HL-60/S4 (cell line): ENCODE measurements at regions not wholly inside any gene's neighbourhood (a gene's known extent, or its start where the extent isn't known, plus 50 kb on each side); places are given as distances from the start of the nearest gene placed in this dataset.
"Not testable (repeated sequence)": the region's sequence is repeated elsewhere in the genome, so short reads cannot be mapped to it uniquely, and the experiment has no call there.

Experiments used
- in situ Hi-C: fragments of 300-500 bp; cut with MboI; formaldehyde crosslinking; loops from 2 replicates; pipeline ENCODE4 v1.14.3; 2022; ENCODE audit warnings: low sequenced_read_pairs

- in situ Hi-C loops: no loop called here
These were observed 88.2 kb upstream of the USP9X start for GRCh38 chrX:40996886-40997530.

GRCh38 chrX:40998123-40998522, 87.1 kb upstream of the USP9X start:
- in situ Hi-C loops: no loop called here

GRCh38 chrX:41001327-41001726, 83.9 kb upstream of the USP9X start:
- in situ Hi-C loops: no loop called here

- in situ Hi-C loops: no loop called here
These were observed 83.2 kb upstream of the USP9X start for GRCh38 chrX:41002026-41002425.

GRCh38 chrX:41003506-41004270, 81.6 kb upstream of the USP9X start:
- in situ Hi-C loops: no loop called here

- in situ Hi-C loops: no loop called here
These were observed 79.7 kb upstream of the USP9X start for GRCh38 chrX:41005445-41005992.

GRCh38 chrX:41009850-41010846, 75.1 kb upstream of the USP9X start:
- in situ Hi-C loops: no loop called here

GRCh38 chrX:41014776-41015360, 70.4 kb upstream of the USP9X start:
- in situ Hi-C loops: no loop called here

GRCh38 chrX:41017785-41018184, 67.5 kb upstream of the USP9X start:
- in situ Hi-C loops: not testable (repeated sequence)

- in situ Hi-C loops: not testable (repeated sequence)
These were observed 66.7 kb upstream of the USP9X start for GRCh38 chrX:41018391-41019040.

- in situ Hi-C loops: no loop called here
These were observed 66.2 kb upstream of the USP9X start for GRCh38 chrX:41019041-41019392.

- in situ Hi-C loops: no loop called here
These were observed 62.7 kb upstream of the USP9X start for GRCh38 chrX:41022566-41022965.

- in situ Hi-C loops: no loop called here
These were observed 62.1 kb upstream of the USP9X start for GRCh38 chrX:41023098-41023497.

GRCh38 chrX:41024335-41024734, 60.9 kb upstream of the USP9X start:
- in situ Hi-C loops: not testable (repeated sequence)

GRCh38 chrX:41024755-41025154, 60.5 kb upstream of the USP9X start:
- in situ Hi-C loops: no loop called here

GRCh38 chrX:41025926-41026701, 59.1 kb upstream of the USP9X start:
- in situ Hi-C loops: no loop called here

- in situ Hi-C loops: no loop called here
These were observed 58.6 kb upstream of the USP9X start for GRCh38 chrX:41026702-41027078.

- in situ Hi-C loops: no loop called here
These were observed 55.9 kb upstream of the USP9X start for GRCh38 chrX:41029332-41029731.

GRCh38 chrX:41031256-41031967, 53.8 kb upstream of the USP9X start:
- in situ Hi-C loops: no loop called here
